ENCODE measurements at regions not wholly inside any gene's neighbourhood (a gene's known extent, or its start where the extent isn't known, plus 50 kb on each side); places are given as distances from the start of the nearest gene placed in this dataset.

DNA sequence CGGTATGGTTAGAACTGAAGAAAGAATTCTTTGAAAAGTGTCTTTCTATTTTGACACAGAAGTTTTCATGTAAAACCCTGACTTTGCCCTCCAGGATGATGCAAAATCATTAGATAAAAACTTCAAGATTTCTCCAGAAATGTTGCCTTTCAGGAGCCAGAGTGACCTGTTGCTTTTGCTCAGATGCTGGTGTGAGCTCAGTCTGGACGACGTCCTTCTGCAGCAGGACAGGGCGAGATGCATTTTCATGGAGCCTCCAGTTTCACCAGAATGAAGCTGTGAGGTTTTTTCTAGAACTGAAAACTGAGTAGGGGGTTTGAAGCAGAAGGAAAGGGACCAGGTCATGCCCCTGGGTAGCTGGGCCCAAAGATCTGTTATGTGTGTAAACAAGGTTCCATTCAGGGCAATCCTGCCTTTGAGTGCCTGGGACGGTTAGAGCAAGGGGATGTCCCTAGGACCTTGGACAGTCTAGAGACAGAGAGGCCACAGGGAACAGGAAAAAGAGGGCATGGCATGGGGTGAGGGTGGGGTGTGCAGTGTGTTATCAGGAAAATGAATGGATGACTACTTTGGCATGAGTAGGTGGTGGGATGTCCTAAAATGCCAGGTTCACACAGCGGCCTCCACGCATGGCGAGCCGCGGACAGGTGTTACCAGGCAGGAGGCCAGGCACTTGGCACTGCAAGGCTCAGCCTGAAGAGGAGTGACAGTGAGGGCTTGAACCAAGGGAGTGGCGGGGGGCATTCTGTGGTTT, 356.3 kb downstream of the CXCL12 start:
- no peaks in the 10 kb centered on the region for H3K4me1 ChIP-seq (ENCODE audit: control insufficient read depth in 1 of 2, insufficient read depth in 2 of 2, low read length in 2 of 2)
- no peak overlapping the region for H3K4me3 ChIP-seq (ENCODE audit: low read depth in 1 of 2, low read length in 2 of 2)
- H3K27ac ChIP-seq (ENCODE audit: low read depth, low read length) = no peak overlapping the region
- H3K27me3 ChIP-seq (ENCODE audit: control insufficient read depth in 1 of 2, insufficient read depth in 2 of 2, low read length in 2 of 2) = no peaks in the 10 kb centered on the region
- H3K9ac ChIP-seq (ENCODE audit: low read depth in 1 of 2, low read length in 2 of 2) = no peak overlapping the region
- no peaks in the 10 kb centered on the region for H3K9me3 ChIP-seq (ENCODE audit: control insufficient read depth in 1 of 2, low read length in 2 of 2)
- H3K36me3 ChIP-seq (ENCODE audit: control insufficient read depth in 1 of 2, insufficient read depth in 2 of 2, low read length in 2 of 2) = no peaks in the 10 kb centered on the region

DNA sequence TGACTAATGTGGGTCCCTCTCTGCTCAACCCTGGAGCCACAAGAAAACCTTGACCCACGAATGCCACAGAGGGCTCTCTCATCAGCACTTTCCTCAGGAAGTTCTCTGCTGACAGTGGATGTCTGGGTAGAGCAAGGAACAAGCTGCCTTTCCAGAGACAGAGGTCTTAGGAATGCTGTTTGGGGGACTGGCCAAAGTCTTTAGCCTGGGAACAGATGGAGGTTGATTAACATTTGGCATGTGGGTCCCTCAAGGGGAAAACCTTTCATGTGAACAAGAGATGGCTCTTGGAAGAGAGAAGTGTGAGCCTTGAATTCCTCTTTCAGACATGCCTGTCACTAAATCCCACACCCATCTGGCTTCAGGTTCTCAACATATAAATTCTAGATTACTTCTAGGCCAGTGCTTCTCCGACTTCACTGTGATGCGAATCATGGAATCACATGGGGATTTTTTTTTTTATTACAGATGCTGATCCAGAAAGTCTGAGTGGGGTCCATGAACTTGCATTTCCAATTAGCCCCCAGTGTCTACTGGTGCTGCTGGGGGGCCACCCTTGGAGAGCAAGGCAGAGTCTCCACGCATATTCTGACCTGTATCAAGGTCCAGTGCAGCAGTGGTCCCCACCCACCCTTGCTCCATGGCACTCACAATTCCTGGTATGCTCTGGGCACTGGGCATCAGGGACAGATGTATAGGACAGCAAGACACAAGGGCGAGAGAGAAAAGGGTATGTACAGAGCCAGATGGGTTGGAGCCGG, 360.4 kb downstream of the CXCL12 start:
- peaks cover 3 to 4% of the 10 kb centered on the region in 2 donors for H3K4me1 ChIP-seq (ENCODE audit: control insufficient read depth in 1 of 2, insufficient read depth in 2 of 2, low read length in 2 of 2)
- no peak overlapping the region for H3K4me3 ChIP-seq (ENCODE audit: low read depth in 1 of 2, low read length in 2 of 2)
- no peak overlapping the region for H3K9ac ChIP-seq (ENCODE audit: low read depth in 1 of 2, low read length in 2 of 2)
- H3K9me3 ChIP-seq (ENCODE audit: control insufficient read depth in 1 of 2, low read length in 2 of 2) = no peaks in the 10 kb centered on the region
- H3K27ac ChIP-seq (ENCODE audit: low read depth, low read length) = no peak overlapping the region
- no peaks in the 10 kb centered on the region for H3K36me3 ChIP-seq (ENCODE audit: control insufficient read depth in 1 of 2, insufficient read depth in 2 of 2, low read length in 2 of 2)
- no peaks in the 10 kb centered on the region for H3K27me3 ChIP-seq (ENCODE audit: control insufficient read depth in 1 of 2, insufficient read depth in 2 of 2, low read length in 2 of 2)

DNA sequence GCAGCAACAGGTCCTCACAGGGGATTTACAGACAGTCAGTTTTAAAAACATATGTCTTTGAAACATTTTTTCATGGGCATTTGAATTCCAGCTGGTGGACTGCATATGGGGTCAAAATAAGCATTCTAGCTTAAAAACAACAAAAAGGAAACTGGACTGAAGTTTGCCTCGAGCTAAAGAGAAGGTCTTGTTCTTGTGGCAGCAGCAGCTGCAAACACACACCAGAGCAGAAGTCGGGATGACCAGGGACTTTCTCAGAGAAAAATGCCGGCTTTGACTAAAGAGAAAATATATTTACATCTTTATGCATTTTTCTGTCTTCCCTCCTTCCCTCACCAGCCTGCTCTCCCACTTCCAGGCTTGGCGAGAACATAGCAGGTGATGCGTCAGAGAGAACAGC, 361.4 kb downstream of the CXCL12 start:
- H3K4me1 ChIP-seq (ENCODE audit: control insufficient read depth in 1 of 2, insufficient read depth in 2 of 2, low read length in 2 of 2) = peaks cover 3 to 4% of the 10 kb centered on the region in 2 donors
- H3K4me3 ChIP-seq (ENCODE audit: low read depth in 1 of 2, low read length in 2 of 2) = no peak overlapping the region
- H3K36me3 ChIP-seq (ENCODE audit: control insufficient read depth in 1 of 2, insufficient read depth in 2 of 2, low read length in 2 of 2) = no peaks in the 10 kb centered on the region
- H3K9me3 ChIP-seq (ENCODE audit: control insufficient read depth in 1 of 2, low read length in 2 of 2) = no peaks in the 10 kb centered on the region
- no peaks in the 10 kb centered on the region for H3K27me3 ChIP-seq (ENCODE audit: control insufficient read depth in 1 of 2, insufficient read depth in 2 of 2, low read length in 2 of 2)
- no peak overlapping the region for H3K9ac ChIP-seq (ENCODE audit: low read depth in 1 of 2, low read length in 2 of 2)
- H3K27ac ChIP-seq (ENCODE audit: low read depth, low read length) = no peak overlapping the region

DNA sequence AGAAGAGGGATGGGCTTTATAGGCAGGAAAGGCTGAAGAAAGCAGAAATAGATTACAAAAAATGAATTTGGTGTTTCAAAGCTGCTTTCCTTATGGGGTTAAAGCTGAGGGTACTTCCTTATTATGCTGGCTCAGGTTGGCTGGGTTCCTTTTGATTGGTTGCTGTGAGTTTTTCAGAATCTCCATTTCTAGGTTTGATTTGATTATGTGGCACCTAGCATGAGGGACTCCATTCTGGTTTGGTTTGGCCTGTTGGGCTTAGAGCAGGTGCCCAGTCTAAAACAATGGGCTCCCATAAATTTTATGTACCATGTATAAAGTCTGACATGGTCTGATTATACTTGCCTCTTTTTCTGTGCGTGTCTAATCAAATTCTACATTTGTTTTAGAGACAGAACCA, 362.7 kb downstream of the CXCL12 start:
- H3K9ac ChIP-seq (ENCODE audit: low read depth in 1 of 2, low read length in 2 of 2) = no peak overlapping the region
- H3K27ac ChIP-seq (ENCODE audit: low read depth, low read length) = no peak overlapping the region
- H3K36me3 ChIP-seq (ENCODE audit: control insufficient read depth in 1 of 2, insufficient read depth in 2 of 2, low read length in 2 of 2) = no peaks in the 10 kb centered on the region
- H3K4me1 ChIP-seq (ENCODE audit: control insufficient read depth in 1 of 2, insufficient read depth in 2 of 2, low read length in 2 of 2) = peaks cover 9% of the 10 kb centered on the region in 2 donors
- H3K4me3 ChIP-seq (ENCODE audit: low read depth in 1 of 2, low read length in 2 of 2) = no peak overlapping the region
- H3K9me3 ChIP-seq (ENCODE audit: control insufficient read depth in 1 of 2, low read length in 2 of 2) = no peaks in the 10 kb centered on the region
- no peaks in the 10 kb centered on the region for H3K27me3 ChIP-seq (ENCODE audit: control insufficient read depth in 1 of 2, insufficient read depth in 2 of 2, low read length in 2 of 2)

DNA sequence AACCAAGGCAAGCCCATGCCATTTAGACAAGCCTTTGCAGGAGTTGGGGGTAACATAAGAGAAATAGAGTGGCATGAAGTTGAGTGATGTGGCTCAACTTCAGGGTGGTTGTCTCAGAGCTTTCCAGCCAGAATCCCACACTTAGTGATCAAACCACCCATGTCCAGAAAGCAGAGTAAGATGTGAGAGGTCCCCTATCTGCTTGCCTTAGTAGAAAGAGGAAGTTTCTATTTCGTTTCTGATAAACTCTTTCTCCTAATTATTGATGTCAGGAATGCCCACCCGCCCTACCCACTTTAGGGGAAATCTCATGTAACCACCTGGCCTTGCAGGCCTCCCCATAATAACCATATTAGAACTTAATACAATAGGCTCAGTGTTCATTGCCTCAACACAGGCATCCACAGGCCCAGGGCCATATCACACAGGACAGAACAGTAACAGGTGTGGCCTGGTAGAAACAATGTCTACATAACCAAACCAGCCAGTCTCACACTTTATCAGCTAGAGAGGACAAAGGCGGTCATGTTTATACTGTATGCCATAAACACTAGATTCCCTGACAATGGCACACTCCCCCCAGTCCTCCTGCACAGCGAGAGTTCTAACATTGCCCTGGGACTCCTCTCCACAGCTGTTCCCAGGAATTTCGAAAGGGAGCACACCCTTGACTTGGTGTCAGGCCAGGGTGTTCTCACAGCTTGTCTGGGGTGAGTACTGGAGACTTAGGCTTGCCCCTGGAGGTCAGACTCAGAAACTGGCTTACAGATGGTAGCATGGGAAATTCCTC, 364.4 kb downstream of the CXCL12 start:
- H3K27me3 ChIP-seq (ENCODE audit: control insufficient read depth in 1 of 2, insufficient read depth in 2 of 2, low read length in 2 of 2) = no peaks in the 10 kb centered on the region
- no peaks in the 10 kb centered on the region for H3K36me3 ChIP-seq (ENCODE audit: control insufficient read depth in 1 of 2, insufficient read depth in 2 of 2, low read length in 2 of 2)
- no peak overlapping the region for H3K27ac ChIP-seq (ENCODE audit: low read depth, low read length)
- H3K9me3 ChIP-seq (ENCODE audit: control insufficient read depth in 1 of 2, low read length in 2 of 2) = no peaks in the 10 kb centered on the region
- peaks cover 12 to 14% of the 10 kb centered on the region in 2 donors for H3K4me1 ChIP-seq (ENCODE audit: control insufficient read depth in 1 of 2, insufficient read depth in 2 of 2, low read length in 2 of 2)
- H3K9ac ChIP-seq (ENCODE audit: low read depth in 1 of 2, low read length in 2 of 2) = no peak overlapping the region
- no peak overlapping the region for H3K4me3 ChIP-seq (ENCODE audit: low read depth in 1 of 2, low read length in 2 of 2)

DNA sequence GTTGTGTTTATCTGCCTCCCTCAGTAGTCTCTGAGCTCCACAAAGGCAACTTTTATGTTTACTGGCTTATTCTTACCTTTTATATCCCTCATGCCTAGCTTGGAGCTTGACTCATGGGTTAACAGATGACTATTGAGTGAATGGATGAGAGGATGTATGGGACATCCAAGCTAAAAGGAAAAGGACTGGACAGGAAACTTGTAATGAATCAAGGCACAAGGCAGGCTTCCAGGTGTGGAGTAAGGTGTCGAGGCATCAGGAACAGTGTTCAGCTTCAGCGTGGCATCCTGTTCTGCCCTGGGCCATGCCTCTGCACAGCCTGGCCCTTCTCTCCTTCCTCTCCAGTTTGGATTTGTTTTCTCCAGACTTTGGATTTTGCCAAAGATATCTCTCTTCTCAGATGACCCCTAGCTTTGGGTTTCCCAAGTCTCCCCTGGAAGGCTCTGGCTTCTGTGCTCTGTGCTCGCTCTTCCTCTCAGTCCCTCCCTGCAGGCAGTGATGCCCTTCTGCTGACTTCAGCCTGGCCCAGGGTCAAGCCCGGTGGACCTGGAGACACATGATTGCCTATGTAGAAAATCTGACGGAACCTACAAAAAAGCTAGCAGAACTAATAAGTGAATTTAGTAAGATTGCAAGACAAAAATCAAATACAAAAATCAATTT, 367.3 kb downstream of the CXCL12 start:
- no peaks in the 10 kb centered on the region for H3K36me3 ChIP-seq (ENCODE audit: control insufficient read depth in 1 of 2, insufficient read depth in 2 of 2, low read length in 2 of 2)
- H3K4me1 ChIP-seq (ENCODE audit: control insufficient read depth in 1 of 2, insufficient read depth in 2 of 2, low read length in 2 of 2) = peaks cover 12 to 14% of the 10 kb centered on the region in 2 donors
- H3K27ac ChIP-seq (ENCODE audit: low read depth, low read length) = no peak overlapping the region
- H3K27me3 ChIP-seq (ENCODE audit: control insufficient read depth in 1 of 2, insufficient read depth in 2 of 2, low read length in 2 of 2) = no peaks in the 10 kb centered on the region
- H3K9me3 ChIP-seq (ENCODE audit: control insufficient read depth in 1 of 2, low read length in 2 of 2) = no peaks in the 10 kb centered on the region
- no peak overlapping the region for H3K4me3 ChIP-seq (ENCODE audit: low read depth in 1 of 2, low read length in 2 of 2)
- H3K9ac ChIP-seq (ENCODE audit: low read depth in 1 of 2, low read length in 2 of 2) = no peak overlapping the region

DNA sequence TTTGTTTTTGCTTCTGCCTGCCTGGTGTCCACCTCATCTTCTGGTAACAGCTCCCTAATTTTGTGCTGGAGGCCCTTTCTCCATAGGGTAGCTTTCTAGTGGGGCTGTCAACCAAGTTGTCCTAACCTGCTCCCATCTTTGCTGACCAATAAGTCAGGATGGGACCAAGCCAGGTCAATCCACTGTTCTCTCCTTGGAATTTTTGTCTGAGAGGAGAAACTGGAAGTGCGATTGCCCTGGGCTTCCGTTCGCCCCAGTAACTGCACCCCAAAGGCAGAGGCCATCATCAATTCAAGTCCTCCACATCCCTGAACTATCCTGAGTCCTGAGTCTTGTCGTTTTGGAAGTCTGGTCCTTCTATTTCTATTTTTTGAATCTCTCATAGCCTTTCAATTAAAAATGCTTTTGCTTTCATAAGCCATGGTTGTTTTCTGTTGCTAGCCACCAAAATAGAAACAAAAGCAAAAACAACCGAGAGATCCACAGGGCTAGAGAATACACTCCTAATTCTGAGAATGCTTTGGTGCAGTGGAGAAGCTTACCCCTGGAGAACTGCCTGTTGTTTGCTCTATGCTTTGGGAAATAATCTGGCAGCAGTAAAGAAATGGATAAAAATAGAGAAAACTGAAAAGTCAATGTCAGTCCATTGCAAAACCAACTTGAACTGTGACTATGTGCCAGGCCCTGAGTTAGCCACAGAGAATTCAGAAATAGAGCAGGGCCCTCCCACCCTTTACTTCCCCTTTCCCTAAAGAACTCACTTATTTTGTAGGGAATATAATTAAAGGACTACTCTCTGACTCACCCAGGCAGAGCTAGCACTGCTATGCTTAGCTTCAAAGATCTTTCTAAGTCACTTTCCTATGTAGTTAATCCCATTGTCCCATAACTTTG, 368.1 kb downstream of the CXCL12 start:
- Histone ChIP-seq H3K27me3 (ENCODE audit: control insufficient read depth in 1 of 2, insufficient read depth in 2 of 2, low read length in 2 of 2) (no peaks in the 10 kb centered on the region), H3K27ac (ENCODE audit: low read depth, low read length) (no peak overlapping the region), H3K9me3 (ENCODE audit: control insufficient read depth in 1 of 2, low read length in 2 of 2) (no peaks in the 10 kb centered on the region), H3K4me3 (ENCODE audit: low read depth in 1 of 2, low read length in 2 of 2) (no peak overlapping the region), H3K9ac (ENCODE audit: low read depth in 1 of 2, low read length in 2 of 2) (no peak overlapping the region), H3K36me3 (ENCODE audit: control insufficient read depth in 1 of 2, insufficient read depth in 2 of 2, low read length in 2 of 2) (no peaks in the 10 kb centered on the region), H3K4me1 (ENCODE audit: control insufficient read depth in 1 of 2, insufficient read depth in 2 of 2, low read length in 2 of 2) (peaks cover 12 to 14% of the 10 kb centered on the region in 2 donors)

DNA sequence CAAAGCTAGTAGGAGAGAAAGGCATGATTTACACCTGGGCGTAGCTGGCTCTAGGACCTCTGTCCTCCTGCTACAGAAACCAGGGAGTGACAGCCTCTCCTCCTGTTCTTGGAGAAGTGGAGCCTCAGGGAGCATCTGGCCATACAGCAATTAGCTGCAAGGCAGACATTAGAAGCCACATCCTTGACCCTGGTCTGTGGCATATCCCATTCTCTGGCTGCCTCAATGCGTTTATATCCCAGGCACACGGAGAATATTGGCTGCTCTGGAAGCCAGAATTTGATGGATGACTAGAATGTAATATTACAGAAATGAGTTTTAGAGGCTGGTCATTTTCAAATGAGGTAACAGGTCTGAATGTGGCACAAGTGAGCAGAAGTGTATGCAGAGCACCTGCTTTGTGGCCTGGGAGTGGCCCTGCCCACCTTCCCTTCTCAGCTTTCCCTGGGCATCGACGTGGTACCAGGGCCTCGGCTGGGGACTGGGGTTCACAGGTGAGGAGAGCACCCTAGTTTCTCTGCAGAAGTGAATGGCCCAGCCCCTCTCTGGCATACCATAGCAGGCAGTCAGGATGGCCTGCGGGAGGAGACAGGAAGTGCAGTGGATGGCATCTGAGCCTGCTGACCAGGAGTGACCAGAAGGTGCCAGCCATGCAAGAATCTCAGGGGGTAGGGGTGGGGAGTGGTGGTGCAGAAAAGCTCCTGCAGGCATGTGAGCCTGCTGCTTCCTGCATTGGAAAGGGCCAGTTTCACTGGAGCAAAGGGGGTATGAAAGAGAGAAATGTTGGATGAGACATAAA, 367.2 kb upstream of the ZNF32 start:
- peaks cover 10 to 12% of the 10 kb centered on the region in 2 donors for H3K4me1 ChIP-seq (ENCODE audit: control insufficient read depth in 1 of 2, insufficient read depth in 2 of 2, low read length in 2 of 2)
- H3K27me3 ChIP-seq (ENCODE audit: control insufficient read depth in 1 of 2, insufficient read depth in 2 of 2, low read length in 2 of 2) = no peaks in the 10 kb centered on the region
- H3K36me3 ChIP-seq (ENCODE audit: control insufficient read depth in 1 of 2, insufficient read depth in 2 of 2, low read length in 2 of 2) = no peaks in the 10 kb centered on the region
- H3K27ac ChIP-seq (ENCODE audit: low read depth, low read length) = no peak overlapping the region
- H3K9ac ChIP-seq (ENCODE audit: low read depth in 1 of 2, low read length in 2 of 2) = no peak overlapping the region
- no peaks in the 10 kb centered on the region for H3K9me3 ChIP-seq (ENCODE audit: control insufficient read depth in 1 of 2, low read length in 2 of 2)
- no peak overlapping the region for H3K4me3 ChIP-seq (ENCODE audit: low read depth in 1 of 2, low read length in 2 of 2)
